ENCODE measurements at regions not wholly inside any gene's neighbourhood (a gene's known extent, or its start where the extent isn't known, plus 50 kb on each side); places are given as distances from the start of the nearest gene placed in this dataset.

- no peak for TF ChIP-seq CTCF (IDR thresholded peaks at IDR 0.05; ENCODE audit: poor library complexity, severe bottlenecking)
- DNase-seq (ENCODE audit: low spot score) = no peak
- ATAC-seq (ENCODE audit: low read depth) = peak; percentile 79
- Histone ChIP-seq H3K9me3 (ENCODE audit: severe bottlenecking) (no peaks in the 10 kb centered on the region), H3K4me1 (ENCODE audit: insufficient read depth, poor library complexity, severe bottlenecking) (peaks cover 26% of the 10 kb centered on the region), H3K27ac (ENCODE audit: poor library complexity, severe bottlenecking) (peak overlapping the region; percentile 38), H3K36me3 (ENCODE audit: low read depth) (no peaks in the 10 kb centered on the region), H3K27me3 (ENCODE audit: insufficient read depth, poor library complexity, severe bottlenecking) (no peaks in the 10 kb centered on the region), H3K4me3 (ENCODE audit: severe bottlenecking) (no peak overlapping the region)
These were observed 126.5 kb upstream of the JCAD start for GRCh38 chr10:30185916-30186315.

- H3K9me3 ChIP-seq (ENCODE audit: severe bottlenecking) = no peaks in the 10 kb centered on the region
- no peak for TF ChIP-seq CTCF (IDR thresholded peaks at IDR 0.05; ENCODE audit: poor library complexity, severe bottlenecking)
- H3K36me3 ChIP-seq (ENCODE audit: low read depth) = no peaks in the 10 kb centered on the region
- no peaks in the 10 kb centered on the region for H3K27me3 ChIP-seq (ENCODE audit: insufficient read depth, poor library complexity, severe bottlenecking)
- no peak overlapping the region for H3K4me3 ChIP-seq (ENCODE audit: severe bottlenecking)
- peaks cover 26% of the 10 kb centered on the region for H3K4me1 ChIP-seq (ENCODE audit: insufficient read depth, poor library complexity, severe bottlenecking)
- no peak for DNase-seq (ENCODE audit: low spot score)
- ATAC-seq (ENCODE audit: low read depth) = no peak
- H3K27ac ChIP-seq (ENCODE audit: poor library complexity, severe bottlenecking) = peak overlapping the region; percentile 38
These were observed 126.0 kb upstream of the JCAD start for GRCh38 chr10:30185341-30185740.

GRCh38 chr10:30184397-30185033 lies 125.1 kb upstream of the JCAD start:
- ATAC-seq (ENCODE audit: low read depth) (no peak), DNase-seq (ENCODE audit: low spot score) (no peak)
- Histone ChIP-seq H3K27ac (ENCODE audit: poor library complexity, severe bottlenecking) (no peak overlapping the region), H3K4me1 (ENCODE audit: insufficient read depth, poor library complexity, severe bottlenecking) (peaks cover 26% of the 10 kb centered on the region), H3K9me3 (ENCODE audit: severe bottlenecking) (no peaks in the 10 kb centered on the region), H3K27me3 (ENCODE audit: insufficient read depth, poor library complexity, severe bottlenecking) (no peaks in the 10 kb centered on the region), H3K4me3 (ENCODE audit: severe bottlenecking) (no peak overlapping the region), H3K36me3 (ENCODE audit: low read depth) (no peaks in the 10 kb centered on the region)
- no peak for TF ChIP-seq CTCF (IDR thresholded peaks at IDR 0.05; ENCODE audit: poor library complexity, severe bottlenecking)

DNA sequence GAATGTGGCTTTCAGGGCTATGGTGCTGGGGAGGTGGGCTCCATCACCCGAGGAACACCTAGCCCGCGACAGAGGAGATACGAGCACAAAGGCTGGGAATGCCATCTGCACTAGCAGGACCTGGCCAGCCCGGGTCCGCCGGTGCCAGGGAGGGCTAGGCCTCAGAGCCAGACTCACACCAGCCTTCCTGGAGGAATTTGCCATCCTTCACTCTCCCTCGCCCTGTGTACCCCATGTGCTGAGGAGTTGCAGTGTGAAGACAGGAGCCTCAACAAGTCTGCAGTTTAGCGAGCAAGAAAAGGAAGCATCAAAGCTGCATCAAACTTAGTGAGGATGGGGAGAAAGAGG lies 123.6 kb upstream of the JCAD start:
- no peak overlapping the region for H3K4me3 ChIP-seq (ENCODE audit: severe bottlenecking)
- no peaks in the 10 kb centered on the region for H3K27me3 ChIP-seq (ENCODE audit: insufficient read depth, poor library complexity, severe bottlenecking)
- H3K27ac ChIP-seq (ENCODE audit: poor library complexity, severe bottlenecking) = peak overlapping the region; percentile 60
- no peak for DNase-seq (ENCODE audit: low spot score)
- no peaks in the 10 kb centered on the region for H3K9me3 ChIP-seq (ENCODE audit: severe bottlenecking)
- no peaks in the 10 kb centered on the region for H3K36me3 ChIP-seq (ENCODE audit: low read depth)
- TF ChIP-seq CTCF (IDR thresholded peaks at IDR 0.05; ENCODE audit: poor library complexity, severe bottlenecking) = no peak
- no peak for ATAC-seq (ENCODE audit: low read depth)
- peaks cover 33% of the 10 kb centered on the region for H3K4me1 ChIP-seq (ENCODE audit: insufficient read depth, poor library complexity, severe bottlenecking)

DNA sequence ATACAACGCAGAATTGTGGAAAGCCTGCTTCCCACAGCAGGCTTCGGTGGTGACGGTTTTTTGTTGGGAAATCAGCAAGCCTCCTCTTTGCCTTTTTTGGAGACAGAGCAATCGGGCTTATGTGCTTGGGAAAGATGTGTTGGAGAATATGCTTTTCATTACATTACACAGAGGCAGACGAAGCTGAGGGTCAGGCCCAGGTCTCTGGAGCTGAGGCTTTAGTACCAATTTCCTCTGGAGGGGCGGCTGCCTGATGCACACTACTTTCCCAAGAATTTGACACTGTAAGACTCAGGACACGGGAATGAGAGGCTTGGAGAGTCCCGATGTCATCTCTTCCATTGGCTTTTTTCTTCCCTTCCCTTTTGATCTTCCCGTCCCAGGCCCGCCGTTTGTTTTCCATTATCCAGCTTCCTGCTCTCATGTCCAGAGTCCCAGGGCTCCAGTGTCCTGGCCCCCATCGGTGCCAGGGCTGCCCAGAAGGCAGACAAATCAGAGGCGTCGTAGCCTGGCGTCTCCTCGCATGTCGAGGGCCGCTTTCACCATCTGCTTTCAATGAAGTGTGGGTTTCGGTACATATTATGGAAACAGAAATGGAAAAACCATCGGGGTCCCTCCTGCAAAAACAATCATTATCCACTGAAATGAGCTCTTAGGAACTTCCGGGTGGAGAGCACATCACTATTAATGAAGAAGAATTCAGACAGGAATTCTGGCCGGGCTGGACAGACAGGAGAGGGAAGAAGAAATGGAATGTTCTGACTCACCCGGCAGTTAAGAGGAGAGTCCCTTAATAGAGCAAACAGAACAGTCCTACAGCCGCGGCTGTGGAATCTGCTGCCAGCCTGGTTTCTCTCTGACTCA lies 123.0 kb upstream of the JCAD start:
- H3K36me3 ChIP-seq (ENCODE audit: low read depth) = no peaks in the 10 kb centered on the region
- peaks cover 33% of the 10 kb centered on the region for H3K4me1 ChIP-seq (ENCODE audit: insufficient read depth, poor library complexity, severe bottlenecking)
- H3K4me3 ChIP-seq (ENCODE audit: severe bottlenecking) = no peak overlapping the region
- H3K27me3 ChIP-seq (ENCODE audit: insufficient read depth, poor library complexity, severe bottlenecking) = no peaks in the 10 kb centered on the region
- TF ChIP-seq CTCF (IDR thresholded peaks at IDR 0.05; ENCODE audit: poor library complexity, severe bottlenecking) = no peak
- H3K9me3 ChIP-seq (ENCODE audit: severe bottlenecking) = no peaks in the 10 kb centered on the region
- peak overlapping the region; percentile 60 for H3K27ac ChIP-seq (ENCODE audit: poor library complexity, severe bottlenecking)
- DNase-seq (ENCODE audit: low spot score) (peak; percentile 81), ATAC-seq (ENCODE audit: low read depth) (peak; percentile 95)
